PFSK-1 (cell line): ENCODE measurements at regions not wholly inside any gene's neighbourhood (a gene's known extent, or its start where the extent isn't known, plus 50 kb on each side); places are given as distances from the start of the nearest gene placed in this dataset.

Source experiments
- FOXP2 ChIP-seq: optimal IDR thresholded peaks from 2 replicates; pipeline ENCODE3; 2011; ENCODE audit warnings: borderline replicate concordance, control low read depth, inconsistent platforms; ENCODE audit not compliant: insufficient read depth; ENCODE audit errors: extremely low read length, extremely low read depth
- POLR2AphosphoS5 ChIP-seq: IDR thresholded peaks from 2 replicates; pipeline ENCODE4 v1.6.1; 2012; ENCODE audit warnings: low read depth, mild to moderate bottlenecking, control low read depth, low read length, moderate library complexity
- REST ChIP-seq, 2 experiments: IDR thresholded peaks; 2 replicates each; pipeline versions ENCODE4 v1.6.1 to v1.8.0; 2011 to 2012; ENCODE audit warnings: low read depth in 2 of 2, low read length in 2 of 2, control low read depth in 1 of 2, inconsistent platforms in 1 of 2, mild to moderate bottlenecking in 1 of 2, moderate library complexity in 1 of 2; ENCODE audit not compliant: insufficient read depth in 1 of 2
- SIN3A ChIP-seq: IDR thresholded peaks from 2 replicates; pipeline ENCODE4 v1.6.1; 2012; ENCODE audit warnings: mild to moderate bottlenecking, low read length, moderate library complexity, borderline replicate concordance; ENCODE audit not compliant: insufficient read depth
- TAF1 ChIP-seq: IDR thresholded peaks from 2 replicates; pipeline ENCODE4 v1.6.1; 2012; ENCODE audit warnings: low read length, control low read depth, borderline replicate concordance; ENCODE audit not compliant: insufficient read depth

DNA sequence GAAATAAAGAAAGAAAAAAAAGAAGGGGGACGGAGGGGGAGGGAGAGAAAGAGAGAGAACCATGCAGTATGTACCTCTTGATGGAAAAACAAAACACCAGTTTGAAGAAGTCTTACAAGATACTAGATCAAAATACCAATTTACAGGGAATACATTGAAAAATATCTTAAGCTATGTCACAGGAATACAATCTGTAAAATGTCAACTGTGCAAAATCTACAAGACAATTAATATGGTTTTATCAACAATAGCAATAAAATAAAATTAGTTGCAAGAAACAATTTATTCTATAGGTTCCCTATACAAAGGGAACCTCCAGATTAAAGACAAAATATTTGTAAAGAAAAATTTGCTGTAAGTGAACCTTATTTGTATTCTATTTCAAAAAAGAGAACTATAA lies 98.3 kb upstream of the CABCOCO1 start:
- no peak for TF ChIP-seq REST (IDR thresholded peaks at IDR 0.05; ENCODE audit: insufficient read depth in 1 of 2, low read depth in 2 of 2, low read length in 2 of 2)
- TF ChIP-seq SIN3A = no peak
- TF ChIP-seq POLR2AphosphoS5 = no peak
- no peak for TF ChIP-seq TAF1
- no peak for TF ChIP-seq FOXP2

GRCh38 chr10:61559615-61560014 lies 103.1 kb upstream of the CABCOCO1 start:
- TF ChIP-seq TAF1 = no peak
- no peak for TF ChIP-seq SIN3A
- no peak for TF ChIP-seq REST (IDR thresholded peaks at IDR 0.05; ENCODE audit: insufficient read depth in 1 of 2, low read depth in 2 of 2, low read length in 2 of 2)
- no peak for TF ChIP-seq POLR2AphosphoS5
- no peak for TF ChIP-seq FOXP2

- TF ChIP-seq REST (IDR thresholded peaks at IDR 0.05; ENCODE audit: insufficient read depth in 1 of 2, low read depth in 2 of 2, low read length in 2 of 2) = no peak
- no peak for TF ChIP-seq SIN3A
- no peak for TF ChIP-seq POLR2AphosphoS5
- TF ChIP-seq TAF1 = no peak
- no peak for TF ChIP-seq FOXP2
Observed at GRCh38 chr10:61558188-61558587, 104.5 kb upstream of the CABCOCO1 start.

- TF ChIP-seq SIN3A (no peak), POLR2AphosphoS5 (no peak), TAF1 (no peak), FOXP2 (no peak), REST (IDR thresholded peaks at IDR 0.05; ENCODE audit: insufficient read depth in 1 of 2, low read depth in 2 of 2, low read length in 2 of 2) (no peak)
Observed at GRCh38 chr10:61554925-61555324, 101.7 kb upstream of the TMEM26 start.

DNA sequence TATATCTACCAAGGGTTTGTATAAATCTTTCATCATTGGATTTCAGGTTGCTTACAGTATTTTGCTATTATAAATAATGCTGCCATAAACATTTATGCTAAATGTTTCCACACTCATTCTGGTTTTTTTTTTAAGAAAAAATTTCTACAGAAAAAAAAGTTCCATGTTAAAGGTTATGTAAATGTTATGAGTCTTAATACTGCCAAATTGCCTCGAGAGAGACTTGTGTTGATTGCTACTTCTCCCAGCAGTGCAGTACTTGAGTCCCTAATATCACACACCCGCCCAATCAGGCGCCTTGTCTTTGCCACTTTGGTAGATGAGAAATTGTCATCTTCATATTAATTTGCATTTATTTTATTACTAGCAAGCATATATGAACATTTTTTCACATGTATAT lies 96.7 kb upstream of the TMEM26 start:
- TF ChIP-seq TAF1 (no peak), FOXP2 (no peak), POLR2AphosphoS5 (no peak), SIN3A (no peak), REST (IDR thresholded peaks at IDR 0.05; ENCODE audit: insufficient read depth in 1 of 2, low read depth in 2 of 2, low read length in 2 of 2) (no peak)
